ENCODE measurements at regions not wholly inside any gene's neighbourhood (a gene's known extent, or its start where the extent isn't known, plus 50 kb on each side); places are given as distances from the start of the nearest gene placed in this dataset.
"Not testable (repeated sequence)": the region's sequence is repeated elsewhere in the genome, so short reads cannot be mapped to it uniquely, and the experiment has no call there.

DNA sequence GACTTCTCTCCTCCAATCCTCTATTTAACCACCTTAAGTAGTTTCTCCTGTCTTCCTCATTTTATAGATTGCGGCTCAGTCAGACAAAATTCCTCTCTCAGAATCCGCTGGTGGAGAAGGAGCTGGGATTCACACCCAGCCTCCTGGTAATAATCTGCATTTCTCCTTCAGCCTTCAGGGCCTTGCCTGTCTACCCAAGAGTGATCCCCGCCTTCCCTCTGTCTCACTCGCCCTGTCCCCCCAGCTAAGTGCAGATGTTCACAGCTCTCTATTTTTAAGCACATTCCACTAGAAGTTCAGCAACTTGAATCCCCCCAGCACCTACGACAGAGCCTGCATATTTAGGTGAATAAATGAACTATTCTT is 212.5 kb upstream of the HAAO start:
- DNase-seq (ENCODE audit: low read depth in 2 of 2) = no peak
- H3K4me1 ChIP-seq (ENCODE audit: control insufficient read depth, extremely low read depth, insufficient read depth, low read length) = no peaks in the 10 kb centered on the region
- H3K27ac ChIP-seq (ENCODE audit: insufficient read depth, low read length) = no peak overlapping the region
- H3K79me2 ChIP-seq (ENCODE audit: control insufficient read depth, insufficient read depth, low read length) = no peaks in the 10 kb centered on the region
- H3K4me3 ChIP-seq (replicated peaks in 1 of 4; ENCODE audit: control extremely low read depth in 1 of 4, insufficient read depth in 1 of 4, low read depth in 3 of 4, low read length in 4 of 4) = no peak overlapping the region
- TF ChIP-seq EZH2 (IDR thresholded peaks at IDR 0.05; ENCODE audit: low read length, missing control alignments) = no peak
- TF ChIP-seq, protein P1, sequence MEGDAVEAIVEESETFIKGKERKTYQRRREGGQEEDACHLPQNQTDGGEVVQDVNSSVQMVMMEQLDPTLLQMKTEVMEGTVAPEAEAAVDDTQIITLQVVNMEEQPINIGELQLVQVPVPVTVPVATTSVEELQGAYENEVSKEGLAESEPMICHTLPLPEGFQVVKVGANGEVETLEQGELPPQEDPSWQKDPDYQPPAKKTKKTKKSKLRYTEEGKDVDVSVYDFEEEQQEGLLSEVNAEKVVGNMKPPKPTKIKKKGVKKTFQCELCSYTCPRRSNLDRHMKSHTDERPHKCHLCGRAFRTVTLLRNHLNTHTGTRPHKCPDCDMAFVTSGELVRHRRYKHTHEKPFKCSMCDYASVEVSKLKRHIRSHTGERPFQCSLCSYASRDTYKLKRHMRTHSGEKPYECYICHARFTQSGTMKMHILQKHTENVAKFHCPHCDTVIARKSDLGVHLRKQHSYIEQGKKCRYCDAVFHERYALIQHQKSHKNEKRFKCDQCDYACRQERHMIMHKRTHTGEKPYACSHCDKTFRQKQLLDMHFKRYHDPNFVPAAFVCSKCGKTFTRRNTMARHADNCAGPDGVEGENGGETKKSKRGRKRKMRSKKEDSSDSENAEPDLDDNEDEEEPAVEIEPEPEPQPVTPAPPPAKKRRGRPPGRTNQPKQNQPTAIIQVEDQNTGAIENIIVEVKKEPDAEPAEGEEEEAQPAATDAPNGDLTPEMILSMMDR (conservative IDR thresholded peaks at IDR 0.05 in 1 of 2, IDR thresholded peaks at IDR 0.05 in 1 of 2; ENCODE audit: low read depth in 1 of 2, low read length in 2 of 2) = no peak
- H3K4me2 ChIP-seq (ENCODE audit: extremely low read depth, insufficient read depth, low read length) = no peak overlapping the region
- H3K9me3 ChIP-seq (ENCODE audit: control insufficient read depth, insufficient read depth, low read depth, low read length) = no peaks in the 10 kb centered on the region
- no peaks in the 10 kb centered on the region for H3K27me3 ChIP-seq (ENCODE audit: control insufficient read depth, insufficient read depth, low read length)
- no peak overlapping the region for H3K9ac ChIP-seq (ENCODE audit: insufficient read depth, low read length)
- H4K20me1 ChIP-seq (ENCODE audit: control insufficient read depth, extremely low read depth, insufficient read depth, low read length) = no peaks in the 10 kb centered on the region
- no peak overlapping the region for H2AFZ ChIP-seq (ENCODE audit: low read length)
- no peaks in the 10 kb centered on the region for H3K36me3 ChIP-seq (ENCODE audit: control insufficient read depth, insufficient read depth, low read length)

DNA sequence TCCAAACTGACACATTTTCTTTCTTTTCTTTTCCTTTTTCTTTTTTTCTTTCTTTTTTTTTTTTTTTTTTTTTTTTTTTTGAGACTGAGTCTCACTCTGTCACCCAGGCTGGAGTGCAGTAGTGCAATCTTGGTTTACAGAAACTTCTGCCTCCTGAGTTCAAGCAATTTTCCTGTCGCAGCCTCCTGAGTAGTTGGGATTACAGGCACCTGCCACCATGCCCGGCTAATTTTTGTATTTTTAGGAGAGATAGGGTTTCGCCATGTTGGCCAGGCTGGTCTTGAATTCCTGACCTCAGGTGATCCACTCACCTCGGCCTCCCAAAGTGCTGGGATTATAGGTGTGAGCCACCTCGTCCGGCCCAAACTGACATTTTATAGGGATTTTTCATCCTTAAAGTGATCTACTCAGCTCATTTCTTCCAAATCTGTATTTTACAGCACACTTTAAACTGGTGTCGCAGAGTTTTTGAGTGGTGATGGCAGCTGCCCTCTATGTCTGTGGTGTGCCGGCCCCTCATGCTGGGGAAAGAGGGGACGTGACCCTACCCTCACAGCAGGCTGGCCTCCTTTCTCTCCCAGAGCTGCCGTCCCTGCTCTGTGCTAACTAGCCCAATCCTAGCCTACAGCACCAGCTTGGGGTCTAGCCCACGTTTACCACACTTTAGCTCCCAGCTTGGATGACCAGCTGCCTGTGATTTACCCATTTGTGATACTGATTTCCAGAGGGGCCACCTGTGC is 211.9 kb upstream of the HAAO start:
- not testable (repeated sequence) for DNase-seq (ENCODE audit: low read depth in 2 of 2)

DNA sequence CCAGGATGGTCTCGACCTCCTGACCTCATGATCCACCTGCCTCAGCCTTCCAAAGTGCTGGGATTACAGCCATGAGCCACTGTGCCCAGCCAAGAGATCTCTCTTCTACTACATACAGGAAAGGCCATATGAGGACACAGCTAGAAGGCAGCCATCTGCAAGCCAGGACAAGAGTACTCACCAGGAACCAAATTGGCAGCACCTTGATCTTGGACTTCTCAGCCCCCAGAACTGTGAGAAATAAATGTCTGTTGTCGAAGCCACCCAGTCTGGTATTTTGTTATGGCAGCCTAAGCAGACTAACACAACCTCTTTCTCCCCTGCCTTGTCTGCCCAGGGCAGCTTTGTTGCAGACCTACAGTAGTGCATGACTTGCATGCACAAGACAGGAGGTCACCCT is 211.3 kb upstream of the HAAO start:
- TF ChIP-seq EZH2 (IDR thresholded peaks at IDR 0.05; ENCODE audit: low read length, missing control alignments) = no peak
- TF ChIP-seq, protein P1 (conservative IDR thresholded peaks at IDR 0.05 in 1 of 2, IDR thresholded peaks at IDR 0.05 in 1 of 2; ENCODE audit: low read depth in 1 of 2, low read length in 2 of 2) = no peak
- Histone ChIP-seq H3K4me3 (replicated peaks in 1 of 4; ENCODE audit: control extremely low read depth in 1 of 4, insufficient read depth in 1 of 4, low read depth in 3 of 4, low read length in 4 of 4) (no peak overlapping the region), H3K4me1 (ENCODE audit: control insufficient read depth, extremely low read depth, insufficient read depth, low read length) (no peaks in the 10 kb centered on the region), H2AFZ (ENCODE audit: low read length) (no peak overlapping the region), H3K4me2 (ENCODE audit: extremely low read depth, insufficient read depth, low read length) (no peak overlapping the region), H3K9ac (ENCODE audit: insufficient read depth, low read length) (no peak overlapping the region), H3K79me2 (ENCODE audit: control insufficient read depth, insufficient read depth, low read length) (no peaks in the 10 kb centered on the region), H3K27me3 (ENCODE audit: control insufficient read depth, insufficient read depth, low read length) (no peaks in the 10 kb centered on the region), H3K27ac (ENCODE audit: insufficient read depth, low read length) (no peak overlapping the region), H3K9me3 (ENCODE audit: control insufficient read depth, insufficient read depth, low read depth, low read length) (no peaks in the 10 kb centered on the region), H3K36me3 (ENCODE audit: control insufficient read depth, insufficient read depth, low read length) (no peaks in the 10 kb centered on the region), H4K20me1 (ENCODE audit: control insufficient read depth, extremely low read depth, insufficient read depth, low read length) (no peaks in the 10 kb centered on the region)
- no peak for DNase-seq (ENCODE audit: low read depth in 2 of 2)

More for the DNA sequence above, 211.9 kb upstream of the HAAO start:
- not testable (repeated sequence) for H3K36me3 ChIP-seq (ENCODE audit: control insufficient read depth, insufficient read depth, low read length); H3K4me3 ChIP-seq (replicated peaks in 1 of 4; ENCODE audit: control extremely low read depth in 1 of 4, insufficient read depth in 1 of 4, low read depth in 3 of 4, low read length in 4 of 4); H3K9me3 ChIP-seq (ENCODE audit: control insufficient read depth, insufficient read depth, low read depth, low read length); H4K20me1 ChIP-seq (ENCODE audit: control insufficient read depth, extremely low read depth, insufficient read depth, low read length); H3K4me2 ChIP-seq (ENCODE audit: extremely low read depth, insufficient read depth, low read length); H2AFZ ChIP-seq (ENCODE audit: low read length); H3K4me1 ChIP-seq (ENCODE audit: control insufficient read depth, extremely low read depth, insufficient read depth, low read length); H3K27me3 ChIP-seq (ENCODE audit: control insufficient read depth, insufficient read depth, low read length); H3K79me2 ChIP-seq (ENCODE audit: control insufficient read depth, insufficient read depth, low read length); H3K9ac ChIP-seq (ENCODE audit: insufficient read depth, low read length); H3K27ac ChIP-seq (ENCODE audit: insufficient read depth, low read length)

Measured in fibroblast of lung (primary cell).